NCI-H226 (cell line): ENCODE measurements at regions not wholly inside any gene's neighbourhood (a gene's known extent, or its start where the extent isn't known, plus 50 kb on each side); places are given as distances from the start of the nearest gene placed in this dataset.
A peak's percentile ranks its signal among the peaks of the same experiment; 100 is the strongest.
"Not testable (repeated sequence)": the region's sequence is repeated elsewhere in the genome, so short reads cannot be mapped to it uniquely, and the experiment has no call there.

Experiments
- DNase-seq: peaks from one replicate; pipeline ENCODE4 v3.0.0-alpha.2; 2015

GRCh38 chr4:96342790-96343455 lies 503.0 kb downstream of the PDHA2 start:
- no peak for DNase-seq

- no peak for DNase-seq
Observed at GRCh38 chr4:96343836-96344235, 503.9 kb downstream of the PDHA2 start.

- no peak for DNase-seq
Observed at GRCh38 chr4:96347582-96347981, 507.7 kb downstream of the PDHA2 start.

- DNase-seq: peak; percentile 68
Observed at GRCh38 chr4:96352051-96352517, 512.2 kb downstream of the PDHA2 start.

- DNase-seq: peak; percentile 31
Observed at GRCh38 chr4:96354036-96354712, 514.3 kb downstream of the PDHA2 start.

- no peak for DNase-seq
Observed at GRCh38 chr4:96355414-96355813, 515.5 kb downstream of the PDHA2 start.

- DNase-seq: peak; percentile 29
Observed at GRCh38 chr4:96356591-96357370, 516.9 kb downstream of the PDHA2 start.

GRCh38 chr4:96366632-96367031 lies 526.7 kb downstream of the PDHA2 start:
- no peak for DNase-seq

GRCh38 chr4:96375367-96375766 lies 535.5 kb downstream of the PDHA2 start:
- DNase-seq: peak; percentile 3

- no peak for DNase-seq
Observed at GRCh38 chr4:96379524-96379923, 539.6 kb downstream of the PDHA2 start.

- no peak for DNase-seq
Observed at GRCh38 chr4:96380106-96380505, 540.2 kb downstream of the PDHA2 start.

- DNase-seq: no peak
Observed at GRCh38 chr4:96383349-96383748, 543.5 kb downstream of the PDHA2 start.

- no peak for DNase-seq
Observed at GRCh38 chr4:96389770-96390169, 549.9 kb downstream of the PDHA2 start.

- DNase-seq: no peak
Observed at GRCh38 chr4:96390404-96390803, 550.5 kb downstream of the PDHA2 start.

- DNase-seq: no peak
Observed at GRCh38 chr4:96395747-96396146, 555.9 kb downstream of the PDHA2 start.

GRCh38 chr4:96406742-96407141 lies 566.8 kb downstream of the PDHA2 start:
- no peak for DNase-seq

GRCh38 chr4:96407225-96407624 lies 567.3 kb downstream of the PDHA2 start:
- no peak for DNase-seq

- no peak for DNase-seq
Observed at GRCh38 chr4:96407738-96408463, 568.0 kb downstream of the PDHA2 start.

GRCh38 chr4:96414853-96415252 lies 575.0 kb downstream of the PDHA2 start:
- not testable (repeated sequence) for DNase-seq

- DNase-seq: no peak
Observed at GRCh38 chr4:96429657-96430056, 589.8 kb downstream of the PDHA2 start.

GRCh38 chr4:96431094-96431493 lies 591.2 kb downstream of the PDHA2 start:
- DNase-seq: no peak

GRCh38 chr4:96448315-96448872 lies 608.5 kb downstream of the PDHA2 start:
- DNase-seq: no peak
